BJ (cell line): ENCODE measurements at regions not wholly inside any gene's neighbourhood (a gene's known extent, or its start where the extent isn't known, plus 50 kb on each side); places are given as distances from the start of the nearest gene placed in this dataset.

Experiments
- CTCF ChIA-PET: fragments of 350-600 bp; formaldehyde crosslinking; extraction: SDS; loops from one replicate; lab custom pipeline; 2021; ENCODE audit warnings: antibody characterized with exemption, inconsistent platforms; lab: Yijun Ruan, JAX
- POLR2A ChIA-PET: fragments of 300-600 bp; sonication (Branson Sonifier 250); formaldehyde crosslinking; extraction: SDS; loops from one replicate; lab custom pipeline; 2021; ENCODE audit warnings: antibody characterized with exemption; lab: Charles Lee
- DNase-seq: peaks from one replicate; pipeline ENCODE4 v3.0.0-alpha.2; 2011; ENCODE audit warnings: low read depth
- H3K27me3 ChIP-seq: 2 replicates; pipeline ENCODE4 v1.6.0; 2011; ENCODE audit warnings: low read length; ENCODE audit not compliant: control insufficient read depth, insufficient read depth
- H3K36me3 ChIP-seq: 2 replicates; pipeline ENCODE4 v1.5.1; 2011; ENCODE audit warnings: low read length; ENCODE audit not compliant: control insufficient read depth, insufficient read depth
- H3K4me3 ChIP-seq: 2 replicates; pipeline ENCODE4 v1.5.1; 2011; ENCODE audit warnings: low read depth, mild to moderate bottlenecking, control low read depth, low read length
- TF ChIP-seq, protein P1 (sequence below): IDR thresholded peaks from 2 replicates; pipeline ENCODE4 v1.5.1; 2011; ENCODE audit warnings: low read depth, mild to moderate bottlenecking, control low read depth, inconsistent platforms, low read length, moderate library complexity; ENCODE audit not compliant: insufficient read depth

DNA sequence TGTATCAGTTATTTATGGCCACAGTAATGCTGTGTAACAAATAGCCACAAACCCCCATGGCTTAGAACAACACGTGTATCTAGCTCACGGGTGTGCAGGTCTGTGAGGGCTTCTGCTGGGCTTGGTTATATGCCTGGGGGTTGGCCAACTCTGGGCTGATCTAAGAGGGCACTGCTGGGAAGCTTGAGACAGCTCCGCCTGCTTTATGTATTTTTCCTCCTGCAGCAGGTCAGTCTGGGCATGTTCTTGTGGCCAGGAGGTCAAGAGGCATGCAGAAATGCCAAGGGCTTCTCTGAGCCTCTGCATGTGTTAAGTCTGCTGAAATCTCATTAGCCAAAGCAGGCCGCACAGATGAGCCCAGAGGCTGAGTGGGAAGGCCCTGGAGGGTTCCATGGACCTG lies 105.8 kb downstream of the ZNF664 start:
- Histone ChIP-seq H3K36me3 (no peaks in the 10 kb centered on the region), H3K27me3 (peaks cover 1% of the 10 kb centered on the region), H3K4me3 (no peak overlapping the region)
- ChIA-PET CTCF (interaction anchor here (1.2 kb wide), 1 partner anchor 9 kb away, joined by 3 read pairs; no protein-coding TSS in a partner anchor), POLR2A (no interaction called here)
- DNase-seq, result no peak
- TF ChIP-seq, protein P1, sequence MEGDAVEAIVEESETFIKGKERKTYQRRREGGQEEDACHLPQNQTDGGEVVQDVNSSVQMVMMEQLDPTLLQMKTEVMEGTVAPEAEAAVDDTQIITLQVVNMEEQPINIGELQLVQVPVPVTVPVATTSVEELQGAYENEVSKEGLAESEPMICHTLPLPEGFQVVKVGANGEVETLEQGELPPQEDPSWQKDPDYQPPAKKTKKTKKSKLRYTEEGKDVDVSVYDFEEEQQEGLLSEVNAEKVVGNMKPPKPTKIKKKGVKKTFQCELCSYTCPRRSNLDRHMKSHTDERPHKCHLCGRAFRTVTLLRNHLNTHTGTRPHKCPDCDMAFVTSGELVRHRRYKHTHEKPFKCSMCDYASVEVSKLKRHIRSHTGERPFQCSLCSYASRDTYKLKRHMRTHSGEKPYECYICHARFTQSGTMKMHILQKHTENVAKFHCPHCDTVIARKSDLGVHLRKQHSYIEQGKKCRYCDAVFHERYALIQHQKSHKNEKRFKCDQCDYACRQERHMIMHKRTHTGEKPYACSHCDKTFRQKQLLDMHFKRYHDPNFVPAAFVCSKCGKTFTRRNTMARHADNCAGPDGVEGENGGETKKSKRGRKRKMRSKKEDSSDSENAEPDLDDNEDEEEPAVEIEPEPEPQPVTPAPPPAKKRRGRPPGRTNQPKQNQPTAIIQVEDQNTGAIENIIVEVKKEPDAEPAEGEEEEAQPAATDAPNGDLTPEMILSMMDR, result no peak

- no peaks in the 10 kb centered on the region for H3K36me3 ChIP-seq
- CTCF ChIA-PET, result interaction anchor here (0.7 kb wide), 1 partner anchor 725 kb away, joined by 3 read pairs; no protein-coding TSS in a partner anchor
- no peak for DNase-seq
- POLR2A ChIA-PET, result no interaction called here
- TF ChIP-seq, protein P1, result no peak
- H3K4me3 ChIP-seq, result no peak overlapping the region
- peaks cover 1% of the 10 kb centered on the region for H3K27me3 ChIP-seq
Measured at GRCh38 chr12:124080649-124081048, 107.6 kb downstream of the ZNF664 start.

GRCh38 chr12:124082012-124082411 lies 109.0 kb downstream of the ZNF664 start:
- Histone ChIP-seq H3K27me3 (peaks cover 1% of the 10 kb centered on the region), H3K4me3 (no peak overlapping the region), H3K36me3 (no peaks in the 10 kb centered on the region)
- ChIA-PET POLR2A (no interaction called here), CTCF (no interaction called here)
- TF ChIP-seq, protein P1, result no peak
- DNase-seq, result no peak

DNA sequence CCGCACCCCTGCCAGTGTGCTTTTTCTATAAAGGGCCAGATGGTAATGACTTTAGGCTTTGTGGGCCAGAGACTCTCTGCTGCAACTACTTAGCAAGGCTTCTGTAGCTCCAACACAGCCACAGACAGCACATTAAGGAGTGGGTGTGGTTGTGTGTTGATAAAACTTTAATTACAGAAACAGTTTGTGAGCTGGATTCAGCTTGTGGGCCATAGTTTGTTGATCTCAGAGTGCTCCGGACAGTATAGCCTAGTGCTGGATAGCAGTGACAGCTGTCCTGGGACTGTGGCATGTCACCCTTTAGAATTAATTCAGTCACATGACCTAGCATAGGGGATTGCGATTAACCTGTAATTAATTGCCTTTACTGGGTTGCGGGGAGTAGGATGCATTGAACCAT lies 109.7 kb downstream of the ZNF664 start:
- POLR2A ChIA-PET, result no interaction called here
- no peaks in the 10 kb centered on the region for H3K36me3 ChIP-seq
- TF ChIP-seq, protein P1, result no peak
- H3K4me3 ChIP-seq, result no peak overlapping the region
- H3K27me3 ChIP-seq, result peaks cover 1% of the 10 kb centered on the region
- CTCF ChIA-PET, result interaction anchor here (1.0 kb wide), 1 partner anchor 18 kb away, joined by 3 read pairs; no protein-coding TSS in a partner anchor
- no peak for DNase-seq

DNA sequence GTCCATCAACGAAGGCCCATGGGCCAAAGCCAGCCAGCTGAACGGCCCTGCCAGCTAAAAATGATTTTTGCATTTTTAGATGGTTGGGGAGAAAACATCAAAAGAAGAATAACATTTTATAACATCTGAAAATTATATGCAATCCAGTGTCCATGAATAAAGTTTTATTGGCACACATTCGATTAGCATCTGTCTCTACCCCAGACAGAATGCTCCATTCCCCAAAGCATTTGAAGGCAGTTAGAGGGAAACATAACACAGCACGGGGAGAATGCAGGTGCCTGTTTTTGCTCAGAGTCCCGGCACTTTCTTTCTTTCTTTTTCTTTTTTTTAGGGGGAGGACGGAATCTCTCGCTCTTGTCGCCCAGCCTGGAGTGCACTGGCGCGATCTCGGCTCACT lies 110.7 kb downstream of the ZNF664 start:
- Histone ChIP-seq H3K4me3 (no peak overlapping the region), H3K36me3 (no peaks in the 10 kb centered on the region), H3K27me3 (no peaks in the 10 kb centered on the region; the same call in none of the 2 replicates)
- POLR2A ChIA-PET, result no interaction called here
- CTCF ChIA-PET, result interaction anchor here (1.0 kb wide), 1 partner anchor 19 kb away, joined by 3 read pairs; no protein-coding TSS in a partner anchor
- TF ChIP-seq, protein P1, result no peak
- no peak for DNase-seq
